ENCODE measurements at regions not wholly inside any gene's neighbourhood (a gene's known extent, or its start where the extent isn't known, plus 50 kb on each side); places are given as distances from the start of the nearest gene placed in this dataset.
"Not testable (repeated sequence)": the region's sequence is repeated elsewhere in the genome, so short reads cannot be mapped to it uniquely, and the experiment has no call there.

- no peak for DNase-seq
Observed at GRCh38 chr2:128416806-128417205, 98.1 kb upstream of the HS6ST1 start.

DNA sequence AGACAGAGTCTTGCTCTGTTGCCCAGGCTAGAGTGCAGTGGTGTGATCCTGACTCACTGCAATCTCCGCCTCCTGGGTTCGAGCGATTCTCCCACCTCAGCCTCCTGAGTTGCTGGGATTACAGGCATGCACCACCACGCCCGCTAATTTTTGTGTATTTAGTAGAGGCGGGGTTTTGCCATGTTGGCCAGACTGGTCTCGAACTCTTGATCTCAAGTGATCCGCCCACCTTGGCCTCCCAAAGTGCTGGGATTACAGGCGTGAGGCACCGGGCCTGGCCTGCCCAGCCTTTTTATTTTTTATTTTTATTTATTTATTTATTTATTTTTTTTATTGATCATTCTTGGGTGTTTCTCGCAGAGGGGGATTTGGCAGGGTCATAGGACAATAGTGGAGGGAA is 98.6 kb upstream of the HS6ST1 start:
- DNase-seq: not testable (repeated sequence)

- no peak for DNase-seq
Observed at GRCh38 chr2:128420131-128420530, 101.5 kb upstream of the HS6ST1 start.

DNA sequence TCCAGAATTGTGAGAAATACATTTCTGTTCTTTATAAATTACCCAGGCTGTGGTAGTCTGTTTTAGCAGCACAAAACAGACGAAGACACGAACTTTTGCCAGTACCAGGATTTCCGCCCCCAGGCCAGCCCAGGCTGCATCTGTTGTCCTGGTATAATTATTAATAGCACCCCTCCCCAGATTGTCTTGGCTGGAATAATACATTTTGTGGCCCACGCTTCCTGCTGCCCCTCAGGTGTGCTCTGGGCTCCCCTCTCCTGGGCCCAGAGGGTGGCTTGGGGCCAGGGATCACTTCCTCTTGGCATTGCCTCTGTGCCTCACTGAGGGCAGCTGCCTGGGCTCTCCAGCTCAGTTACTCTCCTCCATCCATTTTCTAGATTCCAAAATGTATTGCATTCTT is 102.1 kb upstream of the HS6ST1 start:
- no peak for DNase-seq

- no peak for DNase-seq
Observed at GRCh38 chr2:128421286-128421685, 102.6 kb upstream of the HS6ST1 start.

- no peak for DNase-seq
Observed at GRCh38 chr2:128421861-128422311, 103.2 kb upstream of the HS6ST1 start.

- no peak for DNase-seq
Observed at GRCh38 chr2:128422571-128422970, 103.9 kb upstream of the HS6ST1 start.

DNA sequence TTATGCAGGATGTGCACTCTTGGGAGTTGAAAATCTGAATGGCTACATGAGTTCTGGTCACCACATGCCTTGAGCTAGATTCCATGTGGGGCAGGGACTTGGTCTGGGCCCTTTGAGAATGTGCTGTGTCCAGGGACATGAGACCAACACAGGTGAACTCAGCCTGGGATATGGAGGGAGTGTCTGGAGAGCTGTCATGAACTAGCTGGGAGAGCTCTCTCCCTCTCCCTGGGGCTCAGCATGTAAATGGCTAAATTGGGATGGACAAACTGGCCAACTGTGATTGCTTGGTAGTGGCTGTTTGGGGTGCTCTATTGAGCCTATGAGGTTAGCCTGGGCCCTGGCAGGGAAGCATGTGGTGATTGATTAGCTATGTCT is 105.1 kb upstream of the HS6ST1 start:
- DNase-seq: no peak

GRCh38 chr2:128424406-128425171 is 105.9 kb upstream of the HS6ST1 start:
- DNase-seq: no peak

GRCh38 chr2:128425216-128425615 is 106.5 kb upstream of the HS6ST1 start:
- no peak for DNase-seq

DNA sequence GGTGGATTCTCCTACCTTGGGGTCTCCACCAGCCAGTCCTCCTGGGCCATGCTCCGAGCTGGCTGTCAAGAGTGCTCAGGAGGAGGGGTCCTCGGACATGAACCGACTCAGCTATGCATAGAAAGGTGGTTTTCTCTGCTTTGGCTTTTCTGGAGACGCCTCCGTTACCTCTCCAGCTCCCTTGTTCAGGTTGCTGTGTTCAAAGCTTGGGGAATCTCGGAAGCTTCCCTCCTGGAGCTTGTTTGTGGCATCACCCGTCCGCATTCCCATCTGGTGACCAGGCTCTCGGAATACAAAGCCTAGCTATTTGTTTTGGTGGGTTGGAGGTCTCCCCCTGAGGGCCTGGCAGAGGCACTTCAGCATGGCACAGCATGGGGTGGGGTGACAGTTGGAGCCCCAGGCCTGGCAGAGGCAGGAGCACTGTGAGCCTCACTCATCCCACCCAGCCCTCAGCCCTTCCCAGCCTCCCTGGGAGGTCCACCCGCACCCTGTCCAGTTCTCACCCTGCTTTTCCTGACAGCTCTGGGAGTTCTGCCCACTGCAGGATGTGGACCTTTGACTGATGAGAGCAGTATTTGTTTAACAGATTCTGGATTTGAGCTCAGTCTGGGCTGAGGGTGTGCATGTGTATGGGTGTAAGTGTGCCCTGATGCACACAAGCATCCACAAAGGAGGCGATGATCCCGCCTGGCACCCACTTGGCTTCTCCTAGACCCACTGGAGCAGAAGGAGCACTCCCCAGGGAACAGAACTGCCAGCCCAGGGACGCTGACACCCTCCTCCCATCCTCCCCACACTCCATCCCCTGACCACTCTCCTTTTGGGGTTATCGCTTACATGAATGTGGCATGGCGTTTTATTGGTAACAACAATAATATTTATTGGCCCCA is 107.3 kb upstream of the HS6ST1 start:
- no peak for DNase-seq

GRCh38 chr2:128427413-128427755 is 108.7 kb upstream of the HS6ST1 start:
- DNase-seq: no peak

- no peak for DNase-seq
Observed at GRCh38 chr2:128428415-128428814, 109.7 kb upstream of the HS6ST1 start.

GRCh38 chr2:128432423-128432822 is 113.8 kb upstream of the HS6ST1 start:
- no peak for DNase-seq

DNA sequence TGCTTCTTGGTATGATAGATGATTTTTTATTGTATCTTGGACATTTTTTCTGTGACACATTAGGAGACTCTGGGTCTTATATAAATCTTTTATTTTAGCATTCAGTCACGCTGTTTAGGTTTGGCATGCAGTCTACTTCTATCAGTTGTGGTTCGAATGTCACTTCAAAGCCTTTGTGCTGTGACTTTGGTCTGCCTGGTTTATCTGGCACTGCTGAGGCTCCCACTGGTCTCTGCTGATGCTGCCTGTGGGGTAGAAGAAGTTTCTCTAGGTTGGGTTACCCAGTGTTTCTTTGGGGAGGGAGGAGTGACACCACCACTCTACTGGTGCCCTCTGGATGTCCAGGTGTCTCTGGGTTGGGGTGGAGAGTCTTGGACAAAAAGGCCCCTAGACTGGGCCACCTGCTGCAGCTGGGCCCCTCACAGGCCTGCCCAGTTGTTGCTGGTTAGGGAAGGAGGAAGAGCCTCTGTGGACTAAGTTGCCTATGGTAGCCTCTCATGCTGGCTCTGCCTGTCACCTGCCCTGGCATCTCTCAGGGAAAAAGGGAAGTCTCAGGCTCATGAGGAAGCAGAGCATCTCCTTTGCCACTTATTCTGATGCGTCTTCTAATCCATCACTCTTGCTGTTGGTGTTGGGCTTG is 115.4 kb upstream of the HS6ST1 start:
- no peak for DNase-seq

DNA sequence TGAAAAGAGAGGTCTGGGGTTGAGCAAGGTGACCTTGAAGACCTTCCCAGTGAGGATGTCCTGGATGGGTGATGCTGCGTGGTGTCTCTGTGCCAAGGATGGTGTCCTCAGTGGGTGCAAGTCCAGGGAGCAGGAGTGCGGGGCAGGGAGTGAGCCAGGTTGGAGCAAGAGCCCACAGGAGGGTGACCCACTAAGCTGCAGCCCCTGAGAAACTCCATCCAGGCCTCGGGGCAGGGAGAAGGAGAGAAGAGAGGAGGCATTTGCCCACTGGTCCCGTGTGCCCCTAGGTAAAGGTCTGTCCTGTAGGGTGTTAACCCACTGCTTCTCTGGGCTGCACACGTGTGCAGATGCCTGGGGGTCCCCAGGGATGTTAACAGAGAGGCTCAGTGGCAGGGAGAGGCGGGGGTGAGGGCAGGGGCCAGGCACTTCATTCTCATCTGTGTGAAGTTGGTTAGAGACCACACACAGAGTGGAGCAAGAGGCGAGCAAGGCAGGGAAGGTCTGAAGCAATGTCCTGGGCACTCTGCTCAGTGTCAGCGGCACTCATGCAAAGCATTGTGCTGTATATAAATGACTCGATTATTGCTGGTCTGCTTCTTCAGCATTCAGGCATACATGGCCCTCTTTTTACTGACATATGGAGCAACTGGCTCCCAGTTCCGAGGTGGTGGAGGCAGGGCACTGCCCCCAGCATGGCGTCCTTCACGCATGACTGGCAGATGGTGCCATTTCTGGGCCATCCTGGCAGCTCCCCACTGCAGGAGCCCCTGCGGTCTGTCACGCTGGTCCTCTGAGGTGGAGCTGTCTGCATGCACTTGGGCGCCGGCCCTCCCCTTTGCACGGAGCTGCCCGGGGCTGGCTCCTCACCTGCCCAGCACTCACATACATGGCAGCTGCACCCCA is 117.2 kb upstream of the HS6ST1 start:
- no peak for DNase-seq

DNA sequence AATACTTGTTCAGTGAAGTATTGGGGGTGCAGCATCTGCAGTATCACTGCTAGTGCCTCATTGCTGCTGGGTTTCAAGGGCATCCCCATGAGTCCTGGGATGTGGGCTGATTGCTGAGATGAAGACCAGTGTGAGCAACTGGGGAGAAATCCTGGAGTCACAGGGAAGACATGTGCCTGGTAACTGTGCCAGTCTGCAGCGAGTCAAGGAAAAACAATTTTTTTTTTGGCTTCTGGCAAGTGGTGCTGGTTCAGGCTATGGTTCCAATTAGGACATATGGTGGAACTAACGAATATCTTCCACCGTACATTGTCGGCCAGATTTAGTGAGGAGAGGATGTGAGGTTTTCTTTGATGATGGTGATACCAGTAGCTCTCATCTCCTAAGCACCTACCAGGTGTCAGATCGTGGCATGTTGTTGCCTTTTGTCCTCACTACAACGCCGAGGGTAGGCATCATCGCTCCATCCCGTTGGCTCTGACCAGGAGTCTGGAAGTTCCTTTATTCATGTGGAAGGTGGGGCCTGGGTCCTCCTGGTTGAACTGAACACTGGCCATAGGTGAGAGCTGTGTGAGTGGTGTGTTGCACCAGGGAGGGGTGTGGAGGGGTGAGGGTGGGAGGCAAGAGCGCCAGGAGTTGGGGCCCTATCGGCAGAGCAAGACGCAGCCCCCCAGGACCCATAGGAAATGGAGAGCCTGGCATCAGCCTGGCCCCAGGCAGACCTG is 118.0 kb upstream of the HS6ST1 start:
- DNase-seq: no peak

GRCh38 chr2:128437204-128437565 is 118.5 kb upstream of the HS6ST1 start:
- no peak for DNase-seq

DNA sequence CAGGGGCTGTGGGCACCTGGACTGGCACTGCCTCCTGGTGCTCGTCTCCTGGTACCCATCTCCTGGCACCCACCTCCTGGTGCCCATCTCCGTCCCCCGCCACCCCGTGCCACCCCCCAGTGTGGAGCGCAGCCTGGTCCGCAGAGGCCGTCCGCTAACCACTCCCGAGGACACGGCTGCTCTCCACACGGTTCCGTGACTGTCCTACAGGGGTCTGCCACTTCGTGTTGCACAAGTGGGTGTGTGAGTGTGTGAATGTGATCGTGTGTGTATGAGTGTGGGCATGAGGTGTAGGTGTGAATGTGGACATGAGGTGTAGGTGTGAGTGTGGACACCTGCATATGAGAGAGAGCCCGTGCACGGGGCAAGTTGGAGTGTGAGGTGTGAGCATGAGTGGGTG is 119.4 kb upstream of the HS6ST1 start:
- DNase-seq: no peak

DNA sequence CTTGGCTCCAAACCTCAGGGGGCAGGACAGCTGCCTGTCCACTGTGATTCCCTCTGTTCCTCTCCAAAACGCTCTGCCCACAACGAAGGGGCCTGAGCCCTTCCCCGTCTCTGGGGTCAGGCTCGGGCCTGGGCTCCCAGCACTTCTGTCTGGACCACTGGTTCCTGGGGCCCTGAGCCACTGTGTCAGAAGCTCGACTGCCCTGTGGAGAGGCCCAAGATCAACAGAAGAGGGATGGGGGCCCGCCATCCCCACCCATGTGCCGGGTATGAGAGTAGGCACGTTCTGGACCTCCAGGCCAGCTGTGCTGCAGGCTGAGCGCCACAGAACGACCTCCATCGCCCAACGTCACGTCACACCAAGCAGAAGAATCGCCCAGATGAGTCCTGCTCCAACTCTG is 119.9 kb upstream of the HS6ST1 start:
- no peak for DNase-seq

DNA sequence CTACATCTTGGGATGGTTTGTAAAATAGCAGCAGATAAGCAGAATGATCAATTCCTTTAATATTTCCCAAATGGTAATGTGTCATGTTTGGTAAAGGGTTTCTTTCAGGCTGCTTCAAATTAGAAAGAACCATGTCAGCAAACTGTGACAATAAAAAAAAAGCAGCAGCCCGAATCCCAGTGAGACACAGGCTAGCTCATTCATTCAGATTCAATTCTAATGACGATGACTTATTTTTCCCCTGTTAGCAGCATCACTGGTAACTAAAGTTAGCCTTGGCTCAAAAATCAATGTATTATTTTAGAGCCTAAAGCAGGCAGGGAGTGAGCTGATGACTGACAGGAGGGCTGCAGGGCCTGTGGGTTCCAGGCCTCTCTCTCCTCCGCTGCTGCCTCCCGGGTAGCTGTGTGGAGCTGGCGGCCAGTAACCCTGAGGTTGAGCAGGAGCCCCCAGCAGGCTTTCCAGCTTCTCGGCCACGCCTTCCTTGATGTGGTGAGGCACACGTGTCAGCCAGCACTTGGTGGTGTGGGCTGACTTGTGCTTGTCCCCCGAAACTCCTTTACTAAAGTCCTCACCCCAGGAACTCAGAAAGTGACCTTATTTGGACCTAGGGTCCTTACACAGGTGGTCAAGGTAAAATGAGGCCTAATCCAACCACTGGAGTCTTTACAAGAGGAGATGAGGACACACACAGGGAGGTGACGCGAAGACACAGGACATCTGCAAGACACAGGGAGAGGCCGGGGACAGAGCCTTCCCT is 120.5 kb upstream of the HS6ST1 start:
- DNase-seq: no peak

Data from stimulated activated CD4-positive, alpha-beta T cell treated with anti-CD3 and anti-CD28 coated beads, Interleukin-15, amount 100 ng/mL, for 24 hours (primary cell).